ENCODE measurements at regions not wholly inside any gene's neighbourhood (a gene's known extent, or its start where the extent isn't known, plus 50 kb on each side); places are given as distances from the start of the nearest gene placed in this dataset.
"Not testable (repeated sequence)": the region's sequence is repeated elsewhere in the genome, so short reads cannot be mapped to it uniquely, and the experiment has no call there.

DNA sequence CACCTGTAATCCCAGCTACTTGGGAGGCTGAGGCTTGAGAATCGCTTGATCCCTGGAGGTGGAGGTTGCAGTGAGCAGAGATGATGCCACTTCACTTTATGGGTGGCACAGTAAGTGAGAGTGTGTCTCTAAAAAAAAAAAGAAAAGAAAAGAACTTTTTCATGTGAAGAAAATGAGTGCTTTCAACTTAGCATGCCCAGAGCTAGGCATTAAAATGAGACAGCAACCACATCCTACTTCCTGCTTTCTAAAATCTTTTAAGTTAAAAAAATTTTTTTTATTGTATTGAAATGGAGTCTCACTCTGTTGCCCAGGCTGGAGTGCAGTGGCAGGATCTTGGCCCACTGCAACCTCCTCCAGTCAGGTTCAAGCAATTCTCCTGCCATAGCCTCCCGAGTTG lies 170.4 kb upstream of the NOTCH2NLA start:
- H3K4me3 ChIP-seq (ENCODE audit: low read depth in 1 of 2, low read length in 2 of 2); H3K4me1 ChIP-seq (ENCODE audit: control insufficient read depth in 1 of 2, insufficient read depth in 2 of 2, low read length in 2 of 2); H3K9me3 ChIP-seq (ENCODE audit: control insufficient read depth in 1 of 2, low read length in 2 of 2); H3K27ac ChIP-seq (ENCODE audit: low read length); H3K27me3 ChIP-seq (ENCODE audit: low read depth, low read length); H3K36me3 ChIP-seq (ENCODE audit: control insufficient read depth in 1 of 2, insufficient read depth in 2 of 2, low read length in 2 of 2): not testable (repeated sequence)

DNA sequence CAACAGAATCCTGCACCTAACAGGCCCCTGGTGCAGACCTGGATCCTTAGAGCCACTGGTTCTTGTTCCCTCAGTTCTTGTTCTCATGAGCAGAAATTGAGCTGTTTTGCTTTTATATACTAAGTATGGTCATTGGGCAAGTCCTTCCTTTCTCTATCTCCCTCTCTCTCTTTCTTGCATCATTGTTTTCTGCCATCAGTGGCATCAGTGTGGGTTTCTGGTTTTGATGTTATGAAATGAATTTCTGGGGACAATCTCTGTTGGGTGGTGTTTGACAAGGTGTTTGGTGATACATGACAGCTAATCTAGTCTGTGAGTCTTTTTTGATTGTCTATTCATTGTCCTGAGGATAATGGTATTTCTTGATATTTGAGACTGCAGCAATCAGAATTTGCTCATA lies 168.0 kb upstream of the NOTCH2NLA start:
- not testable (repeated sequence) for H3K4me1 ChIP-seq (ENCODE audit: control insufficient read depth in 1 of 2, insufficient read depth in 2 of 2, low read length in 2 of 2); H3K27me3 ChIP-seq (ENCODE audit: low read depth, low read length); H3K27ac ChIP-seq (ENCODE audit: low read length); H3K4me3 ChIP-seq (ENCODE audit: low read depth in 1 of 2, low read length in 2 of 2); H3K36me3 ChIP-seq (ENCODE audit: control insufficient read depth in 1 of 2, insufficient read depth in 2 of 2, low read length in 2 of 2); H3K9me3 ChIP-seq (ENCODE audit: control insufficient read depth in 1 of 2, low read length in 2 of 2)

- H3K27me3 ChIP-seq (ENCODE audit: low read depth, low read length); H3K4me1 ChIP-seq (ENCODE audit: control insufficient read depth in 1 of 2, insufficient read depth in 2 of 2, low read length in 2 of 2); H3K4me3 ChIP-seq (ENCODE audit: low read depth in 1 of 2, low read length in 2 of 2); H3K9me3 ChIP-seq (ENCODE audit: control insufficient read depth in 1 of 2, low read length in 2 of 2); H3K36me3 ChIP-seq (ENCODE audit: control insufficient read depth in 1 of 2, insufficient read depth in 2 of 2, low read length in 2 of 2); H3K27ac ChIP-seq (ENCODE audit: low read length): not testable (repeated sequence)
These were observed 167.4 kb upstream of the NOTCH2NLA start for GRCh38 chr1:146396242-146396641.

DNA sequence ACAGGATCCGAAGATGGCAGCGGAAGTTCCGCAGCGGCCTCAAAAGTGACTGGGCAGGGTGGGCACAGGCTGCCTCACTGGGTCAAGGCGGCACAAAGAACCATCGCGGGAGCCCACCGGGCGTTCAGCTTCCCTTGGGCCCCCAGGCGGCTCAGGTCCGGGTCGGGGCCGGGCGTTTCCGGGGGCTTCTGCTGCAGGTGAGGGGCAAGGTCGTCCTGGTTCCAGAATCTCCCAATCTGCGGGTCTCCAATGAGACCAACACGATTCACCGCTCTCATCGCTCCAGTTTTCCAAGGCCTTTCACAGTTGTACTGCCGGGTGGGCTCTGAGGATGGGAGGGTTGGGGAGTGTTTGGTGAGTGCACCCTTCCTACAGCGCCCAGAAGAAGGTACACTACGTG lies 165.0 kb upstream of the NOTCH2NLA start:
- not testable (repeated sequence) for H3K4me1 ChIP-seq (ENCODE audit: control insufficient read depth in 1 of 2, insufficient read depth in 2 of 2, low read length in 2 of 2); H3K4me3 ChIP-seq (ENCODE audit: low read depth in 1 of 2, low read length in 2 of 2); H3K27me3 ChIP-seq (ENCODE audit: low read depth, low read length); H3K36me3 ChIP-seq (ENCODE audit: control insufficient read depth in 1 of 2, insufficient read depth in 2 of 2, low read length in 2 of 2); H3K27ac ChIP-seq (ENCODE audit: low read length); H3K9me3 ChIP-seq (ENCODE audit: control insufficient read depth in 1 of 2, low read length in 2 of 2)

DNA sequence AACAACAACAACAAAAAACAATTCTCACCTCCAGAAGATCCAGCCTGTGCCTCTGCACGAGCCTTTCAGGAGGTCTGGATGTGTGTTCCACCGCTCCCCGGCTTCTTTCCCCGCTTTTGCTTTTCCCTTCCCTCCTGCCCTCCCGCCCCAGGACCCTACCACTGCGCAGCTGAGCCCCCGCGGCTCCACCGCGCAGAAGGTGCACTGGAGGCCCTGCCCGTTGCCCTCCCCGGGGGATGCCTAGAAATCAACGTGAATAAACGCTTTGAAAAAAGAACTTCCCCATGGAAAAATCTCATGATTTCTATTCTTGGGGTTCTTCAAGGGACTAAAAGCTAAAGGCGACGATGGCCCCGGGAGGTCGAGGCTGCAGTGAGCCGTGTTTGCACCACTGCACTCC lies 164.3 kb upstream of the NOTCH2NLA start:
- not testable (repeated sequence) for H3K9me3 ChIP-seq (ENCODE audit: control insufficient read depth in 1 of 2, low read length in 2 of 2); H3K27ac ChIP-seq (ENCODE audit: low read length); H3K4me1 ChIP-seq (ENCODE audit: control insufficient read depth in 1 of 2, insufficient read depth in 2 of 2, low read length in 2 of 2); H3K4me3 ChIP-seq (ENCODE audit: low read depth in 1 of 2, low read length in 2 of 2); H3K36me3 ChIP-seq (ENCODE audit: control insufficient read depth in 1 of 2, insufficient read depth in 2 of 2, low read length in 2 of 2); H3K27me3 ChIP-seq (ENCODE audit: low read depth, low read length)

DNA sequence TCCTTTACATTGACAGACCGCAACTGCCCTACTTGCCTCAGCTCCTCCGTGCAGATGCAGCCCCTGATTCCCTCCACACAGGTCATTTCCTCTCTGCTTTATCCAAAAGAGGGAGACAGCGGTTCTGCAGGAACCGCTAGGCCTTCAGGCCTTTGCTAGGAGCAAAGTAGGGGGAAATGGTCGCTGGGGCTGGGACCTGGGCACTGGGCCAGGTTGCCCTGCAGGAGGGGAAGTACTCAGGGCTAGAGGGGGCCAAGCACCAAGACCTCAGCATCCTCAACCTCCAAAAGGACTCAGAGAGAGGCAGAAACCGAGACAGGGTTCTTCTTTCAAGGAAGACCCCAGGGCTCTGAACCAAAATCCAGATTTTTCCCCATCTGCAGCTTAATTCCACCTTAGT lies 160.4 kb upstream of the NOTCH2NLA start:
- not testable (repeated sequence) for H3K27me3 ChIP-seq (ENCODE audit: low read depth, low read length); H3K9me3 ChIP-seq (ENCODE audit: control insufficient read depth in 1 of 2, low read length in 2 of 2); H3K4me1 ChIP-seq (ENCODE audit: control insufficient read depth in 1 of 2, insufficient read depth in 2 of 2, low read length in 2 of 2); H3K36me3 ChIP-seq (ENCODE audit: control insufficient read depth in 1 of 2, insufficient read depth in 2 of 2, low read length in 2 of 2); H3K27ac ChIP-seq (ENCODE audit: low read length); H3K4me3 ChIP-seq (ENCODE audit: low read depth in 1 of 2, low read length in 2 of 2)

- not testable (repeated sequence) for H3K27ac ChIP-seq (ENCODE audit: low read length); H3K27me3 ChIP-seq (ENCODE audit: low read depth, low read length); H3K36me3 ChIP-seq (ENCODE audit: control insufficient read depth in 1 of 2, insufficient read depth in 2 of 2, low read length in 2 of 2); H3K4me1 ChIP-seq (ENCODE audit: control insufficient read depth in 1 of 2, insufficient read depth in 2 of 2, low read length in 2 of 2); H3K9me3 ChIP-seq (ENCODE audit: control insufficient read depth in 1 of 2, low read length in 2 of 2)
- H3K4me3 ChIP-seq (ENCODE audit: low read depth in 1 of 2, low read length in 2 of 2) = peak overlapping the region in 1 of 2 donors; percentile 38
These were observed 159.1 kb upstream of the NOTCH2NLA start for GRCh38 chr1:146387750-146388469.

DNA sequence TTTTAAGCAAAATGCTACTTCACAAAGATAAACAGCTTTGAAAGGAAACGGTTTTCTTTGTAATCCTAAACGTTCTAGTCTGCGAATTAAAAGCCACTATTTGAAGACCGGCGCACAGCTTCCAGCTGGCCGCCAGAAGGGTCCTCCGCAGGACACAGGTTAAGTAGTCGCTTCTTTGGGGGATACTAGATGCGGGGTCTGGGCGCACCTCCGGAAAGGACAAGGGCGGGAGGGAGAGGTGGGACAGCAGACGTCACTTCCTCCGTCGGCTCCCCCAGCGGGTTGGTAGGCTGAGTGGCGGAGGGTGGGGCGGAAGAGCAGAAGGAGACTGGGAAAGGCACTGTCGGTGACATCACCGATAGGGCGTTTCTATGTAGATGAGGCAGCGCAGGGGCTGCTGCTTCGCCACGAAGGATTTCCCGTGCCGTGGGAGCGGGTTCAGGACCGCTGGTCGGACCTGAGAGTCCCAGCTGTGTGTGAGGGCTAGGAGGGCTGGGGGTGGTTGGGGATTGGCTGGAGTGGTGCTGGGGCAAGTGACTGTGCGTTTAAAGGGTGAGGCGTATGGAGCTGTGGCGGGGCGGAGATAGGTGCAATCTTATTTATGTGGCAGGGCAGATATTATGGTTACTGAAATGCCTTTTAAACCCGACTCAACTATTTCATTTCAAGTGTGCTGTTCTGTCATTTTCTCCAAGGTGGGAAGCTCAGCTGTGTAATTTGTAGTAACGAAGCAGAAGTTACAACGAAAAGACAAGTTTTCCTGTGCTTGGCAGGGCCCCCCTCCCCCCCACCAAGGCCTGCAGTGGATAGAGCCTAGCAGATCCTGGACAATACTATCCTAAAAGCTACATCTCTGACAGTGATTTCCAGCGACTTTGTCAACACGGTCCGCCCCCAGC lies 158.3 kb upstream of the NOTCH2NLA start:
- not testable (repeated sequence) for H3K9me3 ChIP-seq (ENCODE audit: control insufficient read depth in 1 of 2, low read length in 2 of 2); H3K27me3 ChIP-seq (ENCODE audit: low read depth, low read length); H3K36me3 ChIP-seq (ENCODE audit: control insufficient read depth in 1 of 2, insufficient read depth in 2 of 2, low read length in 2 of 2); H3K4me1 ChIP-seq (ENCODE audit: control insufficient read depth in 1 of 2, insufficient read depth in 2 of 2, low read length in 2 of 2)
- Histone ChIP-seq H3K4me3 (ENCODE audit: low read depth in 1 of 2, low read length in 2 of 2) (peak overlapping the region; percentile 38 to 44), H3K27ac (ENCODE audit: low read length) (peak overlapping the region; percentile 80)

DNA sequence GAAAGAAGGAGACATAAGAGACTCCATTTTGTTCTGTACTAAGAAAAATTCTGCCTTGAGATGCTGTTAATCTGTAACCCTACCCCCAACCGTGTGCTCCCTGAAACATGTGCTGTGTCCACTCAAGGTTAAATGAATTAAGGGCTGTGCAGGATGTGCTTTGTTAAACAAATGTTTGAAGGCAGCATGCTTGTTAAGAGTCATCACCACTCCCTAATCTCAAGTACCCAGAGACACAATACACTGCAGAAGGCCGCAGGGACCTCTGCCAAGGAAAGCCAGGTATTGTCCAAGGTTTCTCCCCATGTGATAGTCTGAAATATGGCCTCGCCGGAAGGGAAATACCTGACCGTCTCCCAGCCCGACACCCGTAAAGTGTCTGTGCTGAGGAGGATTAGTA lies 152.4 kb upstream of the NOTCH2NLA start:
- not testable (repeated sequence) for H3K9me3 ChIP-seq (ENCODE audit: control insufficient read depth in 1 of 2, low read length in 2 of 2); H3K36me3 ChIP-seq (ENCODE audit: control insufficient read depth in 1 of 2, insufficient read depth in 2 of 2, low read length in 2 of 2); H3K27ac ChIP-seq (ENCODE audit: low read length)

GRCh38 chr1:146376708-146377496 lies 148.1 kb upstream of the NOTCH2NLA start:
- peak overlapping the region; percentile 84 for H3K27ac ChIP-seq (ENCODE audit: low read length)
- H3K27me3 ChIP-seq (ENCODE audit: low read depth, low read length); H3K4me1 ChIP-seq (ENCODE audit: control insufficient read depth in 1 of 2, insufficient read depth in 2 of 2, low read length in 2 of 2); H3K9me3 ChIP-seq (ENCODE audit: control insufficient read depth in 1 of 2, low read length in 2 of 2); H3K36me3 ChIP-seq (ENCODE audit: control insufficient read depth in 1 of 2, insufficient read depth in 2 of 2, low read length in 2 of 2): not testable (repeated sequence)
- H3K4me3 ChIP-seq (ENCODE audit: low read depth in 1 of 2, low read length in 2 of 2) = peak overlapping the region; percentile 50 to 51

More for the DNA sequence above, 152.4 kb upstream of the NOTCH2NLA start:
- H3K4me1 ChIP-seq (ENCODE audit: control insufficient read depth in 1 of 2, insufficient read depth in 2 of 2, low read length in 2 of 2); H3K27me3 ChIP-seq (ENCODE audit: low read depth, low read length); H3K4me3 ChIP-seq (ENCODE audit: low read depth in 1 of 2, low read length in 2 of 2): not testable (repeated sequence)

- H3K9me3 ChIP-seq (ENCODE audit: control insufficient read depth in 1 of 2, low read length in 2 of 2); H3K36me3 ChIP-seq (ENCODE audit: control insufficient read depth in 1 of 2, insufficient read depth in 2 of 2, low read length in 2 of 2); H3K27me3 ChIP-seq (ENCODE audit: low read depth, low read length); H3K4me1 ChIP-seq (ENCODE audit: control insufficient read depth in 1 of 2, insufficient read depth in 2 of 2, low read length in 2 of 2); H3K27ac ChIP-seq (ENCODE audit: low read length); H3K4me3 ChIP-seq (ENCODE audit: low read depth in 1 of 2, low read length in 2 of 2): not testable (repeated sequence)
These were observed 147.5 kb upstream of the NOTCH2NLA start for GRCh38 chr1:146376309-146376707.

Data from muscle layer of duodenum (tissue), 2 donors.